Activated CD4-positive, alpha-beta memory T cell treated with anti-CD3 and anti-CD28 coated beads for 36 hours (primary cell): ENCODE measurements at regions not wholly inside any gene's neighbourhood (a gene's known extent, or its start where the extent isn't known, plus 50 kb on each side); places are given as distances from the start of the nearest gene placed in this dataset.

ENCODE experiments used
- CTCF ChIA-PET: fragments of 350-600 bp; sonication (Branson Sonifier 250); formaldehyde crosslinking; loops from one replicate; lab custom pipeline; 2021; ENCODE audit warnings: antibody characterized with exemption, inconsistent platforms; lab: Charles Lee
- POLR2A ChIA-PET: fragments of 350-600 bp; sonication (Branson Sonifier 250); formaldehyde crosslinking; loops from one replicate; lab custom pipeline; 2021; ENCODE audit warnings: antibody characterized with exemption; lab: Charles Lee
- DNase-seq: peaks from one replicate; pipeline ENCODE4 v3.0.0-alpha.2; 2020
- H3K27ac Mint-ChIP-seq: one replicate; pipeline ENCODE4 v1.8.0; 2021; ENCODE audit warnings: mixed read lengths
- H3K27me3 Mint-ChIP-seq: one replicate; pipeline ENCODE4 v1.8.0; 2021; ENCODE audit warnings: mixed read lengths
- H3K36me3 Mint-ChIP-seq: one replicate; pipeline ENCODE4 v1.8.0; 2021; ENCODE audit warnings: mixed read lengths
- H3K4me1 Mint-ChIP-seq: one replicate; pipeline ENCODE4 v1.8.0; 2021; ENCODE audit warnings: low read depth, mixed read lengths
- H3K4me3 Mint-ChIP-seq: one replicate; pipeline ENCODE4 v1.8.0; 2021; ENCODE audit warnings: mild to moderate bottlenecking, mixed read lengths
- H3K9me3 Mint-ChIP-seq: one replicate; pipeline ENCODE4 v1.8.0; 2021; ENCODE audit warnings: mixed read lengths
- intact Hi-C: fragments of 100-400 bp; cut with micrococcal nuclease; formaldehyde crosslinking; loops from one replicate; pipeline ENCODE4 v1.15.1; 2023

GRCh38 chr2:16615687-16616615 is 49.7 kb downstream of the CYRIA start:
- Mint-ChIP-seq H3K27me3 (peaks cover 19% of the 10 kb centered on the region), H3K4me1 (no peaks in the 10 kb centered on the region)
- CTCF ChIA-PET, result interaction anchor here (5.2 kb wide), 1 partner anchor 140 kb away, joined by 48 read pairs; no protein-coding TSS in a partner anchor

GRCh38 chr2:16615246-16615645 is 50.4 kb downstream of the CYRIA start:
- no peak for DNase-seq
- H3K4me3 Mint-ChIP-seq, result no peak overlapping the region
- H3K27me3 Mint-ChIP-seq, result peaks cover 16% of the 10 kb centered on the region
- no peaks in the 10 kb centered on the region for H3K9me3 Mint-ChIP-seq
- H3K36me3 Mint-ChIP-seq, result no peaks in the 10 kb centered on the region
- CTCF ChIA-PET, result interaction anchor here (5.2 kb wide), 1 partner anchor 141 kb away, joined by 48 read pairs; no protein-coding TSS in a partner anchor
- intact Hi-C loops, result no loop called here
- no peak overlapping the region for H3K27ac Mint-ChIP-seq
- POLR2A ChIA-PET, result no interaction called here
- H3K4me1 Mint-ChIP-seq, result no peaks in the 10 kb centered on the region

More at GRCh38 chr2:16615687-16616615, 49.7 kb downstream of the CYRIA start:
- DNase-seq, result no peak
- Mint-ChIP-seq H3K36me3 (no peaks in the 10 kb centered on the region), H3K4me3 (no peak overlapping the region), H3K9me3 (no peaks in the 10 kb centered on the region), H3K27ac (no peak overlapping the region)
- intact Hi-C loops, result no loop called here
- POLR2A ChIA-PET, result no interaction called here

DNA sequence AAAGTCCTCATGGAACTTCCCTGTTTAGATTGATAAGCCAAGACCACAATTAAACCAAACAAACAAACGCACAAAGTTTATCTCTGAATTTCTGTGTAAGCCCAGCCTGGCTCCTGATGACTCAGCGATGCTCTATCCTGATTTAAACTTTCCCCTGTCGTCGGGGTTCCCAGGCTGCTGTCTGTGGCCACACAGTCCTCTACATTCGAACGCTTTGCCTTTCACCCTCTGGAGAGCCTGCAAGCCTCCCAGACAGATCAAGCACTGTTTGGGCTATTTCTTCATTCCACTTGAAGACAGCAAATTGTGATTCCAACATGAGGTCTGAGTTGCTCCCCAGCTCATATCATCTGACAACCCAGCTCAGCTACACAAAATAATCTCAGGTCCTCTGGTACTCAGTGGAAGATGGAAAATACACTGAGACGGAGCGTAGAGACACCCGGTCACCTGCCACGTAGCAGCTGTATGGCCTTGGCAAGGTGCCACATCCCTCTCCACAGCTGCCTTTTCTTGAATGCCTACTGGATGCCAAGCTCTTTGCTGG is 51.2 kb downstream of the CYRIA start:
- Mint-ChIP-seq H3K27me3 (peaks cover 16% of the 10 kb centered on the region), H3K36me3 (no peaks in the 10 kb centered on the region), H3K4me3 (no peak overlapping the region), H3K27ac (no peak overlapping the region), H3K4me1 (no peaks in the 10 kb centered on the region), H3K9me3 (no peaks in the 10 kb centered on the region)
- DNase-seq, result no peak
- CTCF ChIA-PET, result interaction anchor here (1.7 to 5.2 kb wide), 2 partner anchors 142 to 1057 kb away, joined by 4 to 48 read pairs; no protein-coding TSS in a partner anchor
- POLR2A ChIA-PET, result no interaction called here
- intact Hi-C loops, result no loop called here

DNA sequence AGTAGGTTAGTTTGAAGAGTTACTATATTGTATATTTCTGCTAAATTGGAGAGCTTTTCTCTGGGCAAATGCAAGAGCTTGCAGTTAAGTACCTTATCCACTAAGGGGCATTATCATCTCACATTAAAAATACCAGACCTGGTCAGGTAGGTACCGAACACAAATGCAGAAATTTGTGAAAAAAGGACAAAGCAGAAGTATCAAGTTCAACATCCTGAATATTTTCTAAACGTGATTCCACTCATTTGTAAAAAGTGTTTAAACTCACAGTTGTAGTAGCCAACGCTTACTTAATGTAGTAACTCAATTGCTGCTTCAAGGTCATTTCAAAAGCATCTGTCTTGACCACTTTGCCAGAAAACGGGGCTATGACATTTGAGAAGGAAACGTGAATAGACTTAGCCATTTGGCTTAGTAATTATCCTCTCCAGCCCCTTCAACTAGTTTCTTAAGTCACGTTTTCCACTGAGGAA is 52.1 kb downstream of the CYRIA start:
- Mint-ChIP-seq H3K27ac (no peak overlapping the region), H3K36me3 (no peaks in the 10 kb centered on the region), H3K4me3 (no peak overlapping the region), H3K9me3 (no peaks in the 10 kb centered on the region), H3K4me1 (no peaks in the 10 kb centered on the region), H3K27me3 (peaks cover 16% of the 10 kb centered on the region)
- DNase-seq, result no peak
- intact Hi-C loops, result loop anchor here (1.0 kb wide), 1 partner anchor 144 kb away; no protein-coding TSS in a partner anchor
- POLR2A ChIA-PET, result no interaction called here
- CTCF ChIA-PET, result interaction anchor here (0.7 to 5.2 kb wide), 6 partner anchors 8 to 1058 kb away, joined by 3 to 48 read pairs (median 3); no protein-coding TSS in a partner anchor

DNA sequence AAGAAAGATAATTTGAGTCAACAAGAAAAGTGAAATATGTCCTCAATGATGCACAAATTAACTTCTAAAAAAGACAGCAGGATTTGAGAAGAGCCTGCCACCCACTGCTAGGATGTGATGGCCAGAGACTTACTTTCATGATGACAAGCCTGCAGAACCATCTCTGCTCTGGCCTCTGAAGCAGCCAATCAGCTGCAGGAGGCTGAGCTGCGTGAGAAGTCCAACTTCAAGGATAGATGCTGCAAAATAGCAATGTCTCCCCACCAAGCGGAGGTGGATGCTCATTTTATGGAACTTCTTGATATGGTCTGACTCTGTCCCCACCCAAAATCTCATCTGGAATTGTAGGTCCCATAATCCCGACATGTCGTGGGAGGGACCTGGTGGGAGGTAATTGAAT is 53.1 kb downstream of the CYRIA start:
- Mint-ChIP-seq H3K36me3 (no peaks in the 10 kb centered on the region), H3K27me3 (peaks cover 16% of the 10 kb centered on the region), H3K27ac (no peak overlapping the region), H3K4me3 (no peak overlapping the region), H3K4me1 (peaks cover 2% of the 10 kb centered on the region), H3K9me3 (no peaks in the 10 kb centered on the region)
- intact Hi-C loops, result no loop called here
- ChIA-PET CTCF (interaction anchor here (5.2 kb wide), 1 partner anchor 144 kb away, joined by 48 read pairs; no protein-coding TSS in a partner anchor), POLR2A (no interaction called here)
- no peak for DNase-seq

DNA sequence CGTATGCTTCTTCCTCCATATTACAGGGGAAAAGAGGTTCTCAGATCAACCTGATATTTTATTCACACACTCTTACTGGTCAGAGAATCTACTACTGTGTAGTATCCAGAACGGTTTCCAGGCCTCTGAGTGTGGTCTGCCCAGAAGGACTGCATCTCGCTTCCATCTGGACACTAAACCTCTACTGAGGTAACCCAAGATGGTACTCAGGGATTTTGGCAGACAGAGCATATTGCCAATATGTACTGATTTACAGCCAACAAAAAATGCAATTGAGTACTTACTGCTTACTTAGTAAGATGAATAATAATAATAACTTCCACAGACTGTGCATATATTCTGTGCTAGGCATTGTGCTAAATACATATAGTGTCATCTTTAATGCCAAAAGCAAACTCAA is 55.8 kb downstream of the CYRIA start:
- H3K9me3 Mint-ChIP-seq, result no peaks in the 10 kb centered on the region
- H3K4me3 Mint-ChIP-seq, result no peak overlapping the region
- DNase-seq, result no peak
- POLR2A ChIA-PET, result no interaction called here
- H3K4me1 Mint-ChIP-seq, result peaks cover 2% of the 10 kb centered on the region
- CTCF ChIA-PET, result interaction anchor here (0.6 to 3.0 kb wide), 20 partner anchors 8 to 978 kb away, joined by 3 to 39 read pairs (median 6); partner anchors contain the start of gene MYCN
- H3K27ac Mint-ChIP-seq, result no peak overlapping the region
- peaks cover 16% of the 10 kb centered on the region for H3K27me3 Mint-ChIP-seq
- no peaks in the 10 kb centered on the region for H3K36me3 Mint-ChIP-seq
- intact Hi-C loops, result loop anchor here (1.0 kb wide), 1 partner anchor 148 kb away; no protein-coding TSS in a partner anchor

DNA sequence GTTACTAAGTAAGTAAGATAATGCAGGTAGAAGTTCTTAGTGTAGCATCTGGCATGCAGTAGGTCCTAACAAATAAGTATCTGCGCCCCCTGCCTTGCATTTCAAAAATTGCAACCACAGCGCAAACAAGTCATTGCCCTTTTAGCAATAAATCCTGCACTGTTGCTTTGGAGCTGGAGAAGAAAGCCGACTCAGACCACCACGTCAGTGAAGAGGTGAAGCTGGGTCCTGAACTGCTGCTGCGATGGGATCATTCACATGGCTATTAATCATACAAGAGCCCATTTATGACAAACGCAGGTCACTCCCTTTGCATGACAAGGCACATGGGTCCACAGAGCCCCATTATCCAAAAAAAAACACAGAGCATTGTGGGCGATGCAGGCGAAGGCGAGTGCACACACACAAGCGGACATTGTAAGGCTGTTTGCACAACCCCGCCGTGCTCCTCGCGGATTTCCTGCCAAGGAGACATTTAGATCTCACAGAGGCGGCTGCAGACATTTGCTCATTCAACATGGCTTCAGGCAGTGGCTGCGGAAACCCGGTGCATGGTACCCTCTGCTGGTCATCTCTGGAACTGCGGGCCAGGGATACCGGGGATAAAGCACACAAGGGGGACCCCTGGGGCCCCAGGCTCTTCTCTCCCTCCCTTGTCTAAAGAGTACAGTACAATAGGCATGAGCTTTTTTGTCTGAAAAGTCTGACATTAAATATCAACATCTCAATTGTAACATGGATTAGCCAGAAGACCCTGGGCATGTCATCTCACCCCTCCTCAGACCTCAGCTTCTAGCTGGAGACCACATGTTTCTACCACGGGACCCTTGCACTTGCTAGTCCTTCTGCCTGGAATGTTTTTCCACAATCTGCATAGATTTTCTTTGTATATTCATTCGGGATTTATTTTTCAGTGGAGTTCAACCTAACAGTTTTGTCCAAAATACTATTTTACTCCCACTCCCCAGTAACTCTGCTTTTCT is 56.7 kb downstream of the CYRIA start:
- intact Hi-C loops, result loop anchor here (1.0 kb wide), 2 partner anchors 56 to 148 kb away; no protein-coding TSS in a partner anchor
- Mint-ChIP-seq H3K9me3 (no peaks in the 10 kb centered on the region), H3K36me3 (no peaks in the 10 kb centered on the region), H3K4me3 (peak overlapping the region; percentile 69), H3K27ac (no peak overlapping the region), H3K4me1 (peaks cover 2% of the 10 kb centered on the region), H3K27me3 (peaks cover 8% of the 10 kb centered on the region)
- ChIA-PET POLR2A (no interaction called here), CTCF (interaction anchor here (0.6 to 3.0 kb wide), 30 partner anchors 9 to 977 kb away, joined by 3 to 39 read pairs (median 4); partner anchors contain the start of gene MYCN)
- peak; percentile 90 for DNase-seq

DNA sequence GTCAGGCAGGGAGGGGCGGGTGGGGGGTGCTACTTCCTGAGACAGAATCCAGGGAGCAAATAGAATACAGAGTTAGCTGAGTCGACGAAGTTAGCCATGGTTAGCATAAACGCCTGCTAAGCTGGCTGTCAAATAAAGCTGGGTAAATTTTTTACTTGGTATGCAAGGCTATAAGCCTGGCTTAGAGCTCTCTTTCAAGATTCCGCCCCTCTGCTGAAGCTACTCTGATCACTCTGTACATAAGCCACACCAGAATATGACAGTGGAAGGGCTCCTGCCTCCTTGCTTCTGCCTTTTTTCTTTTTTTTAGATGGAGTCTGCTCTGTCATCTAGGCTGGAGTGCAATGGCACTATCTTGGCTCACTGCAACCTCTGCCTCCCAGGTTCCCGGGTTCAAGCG is 58.3 kb downstream of the CYRIA start:
- no peak overlapping the region for H3K4me3 Mint-ChIP-seq
- H3K27me3 Mint-ChIP-seq, result peaks cover 2% of the 10 kb centered on the region
- ChIA-PET POLR2A (no interaction called here), CTCF (interaction anchor here (0.7 to 3.0 kb wide), 4 partner anchors 16 to 668 kb away, joined by 3 to 15 read pairs (median 4); partner anchors contain the start of gene MYCN)
- intact Hi-C loops, result no loop called here
- no peaks in the 10 kb centered on the region for H3K36me3 Mint-ChIP-seq
- no peak for DNase-seq
- no peak overlapping the region for H3K27ac Mint-ChIP-seq
- H3K9me3 Mint-ChIP-seq, result no peaks in the 10 kb centered on the region
- peaks cover 2% of the 10 kb centered on the region for H3K4me1 Mint-ChIP-seq

DNA sequence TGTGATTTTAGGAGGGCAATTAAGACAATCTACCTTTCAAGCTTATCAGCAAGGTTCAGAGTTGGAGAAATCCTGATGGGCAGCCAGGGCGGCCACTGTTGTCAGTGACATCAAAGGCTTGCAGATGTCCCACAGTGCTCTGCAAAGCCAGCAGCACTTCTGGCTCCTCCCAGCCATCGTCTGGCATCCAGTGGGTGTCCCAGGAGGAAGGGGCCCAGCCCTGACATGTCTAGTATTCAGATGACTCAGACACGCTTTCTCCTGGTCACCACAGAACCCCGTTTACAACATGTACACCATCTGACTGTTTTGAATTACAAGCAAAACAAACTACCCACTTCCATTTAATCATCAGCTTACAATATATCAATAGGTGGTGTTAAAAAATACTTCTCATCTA is 61.4 kb downstream of the CYRIA start:
- Mint-ChIP-seq H3K36me3 (no peaks in the 10 kb centered on the region), H3K4me1 (peaks cover 2% of the 10 kb centered on the region), H3K27ac (no peak overlapping the region), H3K9me3 (no peaks in the 10 kb centered on the region), H3K27me3 (peaks cover 4% of the 10 kb centered on the region), H3K4me3 (no peak overlapping the region)
- intact Hi-C loops, result no loop called here
- no peak for DNase-seq
- ChIA-PET CTCF (no interaction called here), POLR2A (no interaction called here)

GRCh38 chr2:16591370-16591933 is 74.2 kb downstream of the CYRIA start:
- CTCF ChIA-PET, result interaction anchor here (3.2 kb wide), 1 partner anchor 17 kb away, joined by 15 read pairs; no protein-coding TSS in a partner anchor
- Mint-ChIP-seq H3K27ac (no peak overlapping the region), H3K36me3 (no peaks in the 10 kb centered on the region), H3K4me3 (no peak overlapping the region), H3K4me1 (no peaks in the 10 kb centered on the region), H3K27me3 (no peaks in the 10 kb centered on the region), H3K9me3 (no peaks in the 10 kb centered on the region)
- DNase-seq, result no peak
- POLR2A ChIA-PET, result no interaction called here
- intact Hi-C loops, result no loop called here

DNA sequence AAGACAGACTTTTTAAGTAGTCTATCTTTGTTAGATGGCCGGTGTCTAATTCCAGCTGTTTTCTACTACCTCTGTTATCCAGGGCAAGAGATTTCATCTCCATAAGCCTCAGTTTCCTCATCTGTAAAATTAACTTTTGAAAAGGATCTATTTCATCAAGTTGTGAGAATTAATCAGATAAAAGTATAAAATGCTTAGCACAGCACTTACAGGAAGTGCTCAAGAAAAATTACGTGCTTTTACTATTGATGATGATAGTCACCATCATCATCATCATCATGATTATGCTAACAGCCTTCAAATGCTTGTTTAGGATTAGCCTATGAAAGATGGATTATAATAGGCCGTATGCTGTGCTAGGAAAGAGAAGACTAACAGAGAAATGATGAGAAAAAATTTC is 76.2 kb downstream of the CYRIA start:
- no peaks in the 10 kb centered on the region for H3K36me3 Mint-ChIP-seq
- H3K27me3 Mint-ChIP-seq, result peaks cover 1% of the 10 kb centered on the region
- intact Hi-C loops, result no loop called here
- no peak overlapping the region for H3K27ac Mint-ChIP-seq
- CTCF ChIA-PET, result no interaction called here
- no peak for DNase-seq
- H3K4me1 Mint-ChIP-seq, result no peaks in the 10 kb centered on the region
- H3K9me3 Mint-ChIP-seq, result no peaks in the 10 kb centered on the region
- POLR2A ChIA-PET, result no interaction called here
- no peak overlapping the region for H3K4me3 Mint-ChIP-seq
